HCT116 (cell line): ENCODE measurements at regions not wholly inside any gene's neighbourhood (a gene's known extent, or its start where the extent isn't known, plus 50 kb on each side); places are given as distances from the start of the nearest gene placed in this dataset.

Experiments
- ATAC-seq: fragments of 200-7000 bp; cut with Tn5 transposase; 2 replicates; pipeline ENCODE4 v1.9.1; 2020; ENCODE audit warnings: mild to moderate bottlenecking, moderate library complexity
- BruUV-seq: library from RNA; stranded (reverse); fragments of 400-500 nt; replicated peaks from 2 replicates; lab custom pipeline; 2021; lab: Mats Ljungman, UMichigan
- CTCF ChIA-PET: fragments of 300-600 bp; sonication (Branson Sonifier 250); formaldehyde crosslinking; loops from one replicate; lab custom pipeline; 2021; ENCODE audit warnings: antibody characterized with exemption; lab: Charles Lee
- POLR2A ChIA-PET: fragments of 300-600, 350-600 bp; sonication (Branson Sonifier 250); formaldehyde crosslinking; loops from one replicate; lab custom pipeline; 2021; ENCODE audit warnings: antibody characterized with exemption; lab: Charles Lee
- RAD21 ChIA-PET, 2 experiments: fragments of 300-600 bp; sonication (Branson Sonifier 250); formaldehyde crosslinking; loops; one replicate each; lab custom pipeline; 2023; ENCODE audit warnings: low total read pairs in 2 of 2; ENCODE audit not compliant: uncharacterized antibody in 2 of 2, unreplicated experiment in 2 of 2, low non-redundant PET in 1 of 2; lab: Charles Lee
- DNase-seq: peaks from one replicate; pipeline ENCODE4 v3.0.0-alpha.2; 2010; ENCODE audit warnings: low read depth, low spot score
- H2AFZ ChIP-seq: fragments of 200-600 bp; shearing (Covaris generic), sonication (generic); 2 replicates; pipeline ENCODE4 v1.6.1; 2017; ENCODE audit warnings: low read depth, mixed run types, mixed read lengths, antibody characterized with exemption, low read length; ENCODE audit not compliant: poor library complexity, severe bottlenecking
- H3K27ac ChIP-seq: 2 replicates; pipeline ENCODE4 v1.5.1; 2012; ENCODE audit warnings: low read depth, low read length
- H3K27me3 ChIP-seq: fragments of 200-600 bp; sonication (generic); 2 replicates; pipeline ENCODE4 v1.6.1; 2016; ENCODE audit warnings: mixed run types, low read length, mixed read lengths; ENCODE audit not compliant: insufficient read depth
- H3K36me3 ChIP-seq, 2 experiments: fragments of 200-500 bp in 1 of 2; fragments of 200-600 bp in 1 of 2; sonication (Bioruptor generic) in 1 of 2; sonication (generic) in 1 of 2; 2 replicates each; pipeline versions ENCODE4 v1.5.1 to v1.6.1; 2014 to 2016; ENCODE audit warnings: low read length in 2 of 2, inconsistent platforms in 1 of 2, mixed read lengths in 1 of 2, mixed run types in 1 of 2; ENCODE audit not compliant: insufficient read depth in 2 of 2, control insufficient read depth in 1 of 2
- H3K4me1 ChIP-seq, 2 experiments: fragments of 200-600 bp in 1 of 2; sonication (generic) in 1 of 2; 2 replicates each; pipeline versions ENCODE4 v1.5.1 to v1.6.1; 2012 to 2017; ENCODE audit warnings: low read length in 2 of 2, inconsistent platforms in 1 of 2, mild to moderate bottlenecking in 1 of 2, mixed read lengths in 1 of 2, mixed run types in 1 of 2, moderate library complexity in 1 of 2; ENCODE audit not compliant: insufficient read depth in 2 of 2, control insufficient read depth in 1 of 2
- H3K4me2 ChIP-seq: fragments of 200-600 bp; sonication (generic); 2 replicates; pipeline ENCODE4 v1.6.1; 2017; ENCODE audit warnings: mixed run types, low read length, mixed read lengths
- H3K4me3 ChIP-seq, 2 experiments: fragments of 200-600 bp in 1 of 2; sonication (generic) in 1 of 2; replicated peaks in 1 of 2; 2 replicates each; pipeline ENCODE4 v1.5.1; 2011 to 2016; ENCODE audit warnings: low read length in 2 of 2, control low read depth in 1 of 2, low read depth in 1 of 2, mild to moderate bottlenecking in 1 of 2, mixed read lengths in 1 of 2, mixed run types in 1 of 2
- H3K79me2 ChIP-seq: fragments of 200-600 bp; sonication (generic); 2 replicates; pipeline ENCODE4 v1.6.1; 2017; ENCODE audit warnings: mild to moderate bottlenecking, mixed run types, low read length, moderate library complexity, mixed read lengths; ENCODE audit not compliant: insufficient read depth
- H3K9ac ChIP-seq: fragments of 200-600 bp; sonication (generic); 2 replicates; pipeline ENCODE4 v1.6.1; 2016; ENCODE audit warnings: low read length, mixed read lengths
- H3K9me2 ChIP-seq: fragments of 200-600 bp; sonication (generic), shearing (Covaris generic); 2 replicates; pipeline ENCODE4 v1.6.1; 2017; ENCODE audit warnings: mixed run types, mild to moderate bottlenecking, moderate library complexity; ENCODE audit not compliant: insufficient read depth
- H3K9me3 ChIP-seq, 2 experiments: fragments of 200-500 bp in 1 of 2; fragments of 200-600 bp in 1 of 2; sonication (Bioruptor generic) in 1 of 2; sonication (generic) in 1 of 2; 2 replicates each; pipeline ENCODE4 v1.6.1; 2014 to 2017; ENCODE audit warnings: low read length in 2 of 2, mixed read lengths in 2 of 2, inconsistent platforms in 1 of 2, low read depth in 1 of 2, mild to moderate bottlenecking in 1 of 2, mixed run types in 1 of 2, moderate library complexity in 1 of 2; ENCODE audit not compliant: control insufficient read depth in 1 of 2, insufficient read depth in 1 of 2
- H4K20me1 ChIP-seq: fragments of 200-600 bp; sonication (generic), shearing (Covaris generic); 2 replicates; pipeline ENCODE4 v1.6.1; 2017; ENCODE audit warnings: mixed run types, mild to moderate bottlenecking, moderate library complexity; ENCODE audit not compliant: insufficient read depth
- SIN3A ChIP-seq: IDR thresholded peaks from 2 replicates; pipeline ENCODE4 v1.6.1; 2012; ENCODE audit warnings: low read depth
- SP1 ChIP-seq: IDR thresholded peaks from 2 replicates; pipeline ENCODE4 v1.6.1; 2012; ENCODE audit warnings: low read depth
- SRF ChIP-seq: IDR thresholded peaks from 2 replicates; pipeline ENCODE4 v1.6.1; 2012; ENCODE audit warnings: low read depth
- TCF7L2 ChIP-seq: IDR thresholded peaks from 2 replicates; pipeline ENCODE4 v1.7.0; 2011; ENCODE audit warnings: borderline replicate concordance, inconsistent platforms; ENCODE audit not compliant: insufficient read depth, insufficient read length; ENCODE audit errors: extremely low read depth
- intact Hi-C: fragments of 100-400 bp; cut with micrococcal nuclease; formaldehyde crosslinking; loops from 2 replicates; pipeline ENCODE4 v1.10.0; 2022
- TF ChIP-seq, protein P1 (sequence below): IDR thresholded peaks from 2 replicates; pipeline ENCODE4 v1.6.1; 2012; ENCODE audit warnings: low read depth
- TF ChIP-seq, protein P2 (sequence below): IDR thresholded peaks from 2 replicates; pipeline ENCODE4 v1.6.1; 2012
- TF ChIP-seq, protein P3 (sequence below): IDR thresholded peaks from 2 replicates; pipeline ENCODE4 v1.6.1; 2011; ENCODE audit warnings: mild to moderate bottlenecking, low read length, moderate library complexity; ENCODE audit not compliant: insufficient replicate concordance; ENCODE audit errors: extremely low read depth
- TF ChIP-seq, protein P4 (sequence below): IDR thresholded peaks from 2 replicates; pipeline ENCODE4 v1.6.1; 2012

DNA sequence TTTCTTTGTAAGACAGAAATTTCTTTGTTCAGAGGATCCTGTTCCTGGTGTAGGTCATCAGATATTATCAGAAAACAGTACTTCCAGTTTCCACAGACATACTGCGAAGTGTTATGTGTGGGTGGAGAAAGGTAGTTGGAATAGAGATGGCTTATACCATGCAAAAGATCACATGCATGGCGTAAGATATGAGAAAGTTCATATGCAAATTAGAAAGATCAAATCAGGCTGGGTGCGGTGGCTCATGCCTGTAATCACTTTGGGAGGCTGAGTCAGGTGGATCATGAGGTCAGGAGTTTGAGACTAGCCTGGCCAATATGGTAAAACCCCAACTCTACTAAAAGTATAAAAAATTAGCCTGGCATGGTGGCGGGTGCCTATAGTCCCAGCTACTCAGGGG, 65.2 kb upstream of the GLIS3 start:
- Histone ChIP-seq H3K36me3 (no peaks in the 10 kb centered on the region), H3K4me2 (no peak overlapping the region), H3K9me3 (no peaks in the 10 kb centered on the region), H3K9me2 (no peaks in the 10 kb centered on the region), H4K20me1 (no peaks in the 10 kb centered on the region), H3K27ac (no peak overlapping the region), H2AFZ (no peak overlapping the region), H3K4me3 (no peak overlapping the region), H3K4me1 (no peaks in the 10 kb centered on the region), H3K9ac (no peak overlapping the region), H3K27me3 (no peaks in the 10 kb centered on the region), H3K79me2 (no peaks in the 10 kb centered on the region)
- RAD21 ChIA-PET = interaction anchor here in 1 of 2 experiments (1.6 kb wide), 1 partner anchor 49 kb away, joined by 8 read pairs; no protein-coding TSS in a partner anchor
- TF ChIP-seq TCF7L2 (no peak), SRF (no peak)
- TF ChIP-seq, protein P1, sequence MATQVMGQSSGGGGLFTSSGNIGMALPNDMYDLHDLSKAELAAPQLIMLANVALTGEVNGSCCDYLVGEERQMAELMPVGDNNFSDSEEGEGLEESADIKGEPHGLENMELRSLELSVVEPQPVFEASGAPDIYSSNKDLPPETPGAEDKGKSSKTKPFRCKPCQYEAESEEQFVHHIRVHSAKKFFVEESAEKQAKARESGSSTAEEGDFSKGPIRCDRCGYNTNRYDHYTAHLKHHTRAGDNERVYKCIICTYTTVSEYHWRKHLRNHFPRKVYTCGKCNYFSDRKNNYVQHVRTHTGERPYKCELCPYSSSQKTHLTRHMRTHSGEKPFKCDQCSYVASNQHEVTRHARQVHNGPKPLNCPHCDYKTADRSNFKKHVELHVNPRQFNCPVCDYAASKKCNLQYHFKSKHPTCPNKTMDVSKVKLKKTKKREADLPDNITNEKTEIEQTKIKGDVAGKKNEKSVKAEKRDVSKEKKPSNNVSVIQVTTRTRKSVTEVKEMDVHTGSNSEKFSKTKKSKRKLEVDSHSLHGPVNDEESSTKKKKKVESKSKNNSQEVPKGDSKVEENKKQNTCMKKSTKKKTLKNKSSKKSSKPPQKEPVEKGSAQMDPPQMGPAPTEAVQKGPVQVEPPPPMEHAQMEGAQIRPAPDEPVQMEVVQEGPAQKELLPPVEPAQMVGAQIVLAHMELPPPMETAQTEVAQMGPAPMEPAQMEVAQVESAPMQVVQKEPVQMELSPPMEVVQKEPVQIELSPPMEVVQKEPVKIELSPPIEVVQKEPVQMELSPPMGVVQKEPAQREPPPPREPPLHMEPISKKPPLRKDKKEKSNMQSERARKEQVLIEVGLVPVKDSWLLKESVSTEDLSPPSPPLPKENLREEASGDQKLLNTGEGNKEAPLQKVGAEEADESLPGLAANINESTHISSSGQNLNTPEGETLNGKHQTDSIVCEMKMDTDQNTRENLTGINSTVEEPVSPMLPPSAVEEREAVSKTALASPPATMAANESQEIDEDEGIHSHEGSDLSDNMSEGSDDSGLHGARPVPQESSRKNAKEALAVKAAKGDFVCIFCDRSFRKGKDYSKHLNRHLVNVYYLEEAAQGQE = no peak
- no TSS peak for BruUV-seq
- POLR2A ChIA-PET = no interaction called here
- no peak for DNase-seq
- intact Hi-C loops = loop anchor here (2.0 to 10.0 kb wide), 4 partner anchors 26 to 1123 kb away; no protein-coding TSS in a partner anchor
- CTCF ChIA-PET = interaction anchor here (2.0 to 3.4 kb wide), 3 partner anchors 26 to 1124 kb away, joined by 8 to 62 read pairs (median 8); no protein-coding TSS in a partner anchor
- no peak for ATAC-seq

DNA sequence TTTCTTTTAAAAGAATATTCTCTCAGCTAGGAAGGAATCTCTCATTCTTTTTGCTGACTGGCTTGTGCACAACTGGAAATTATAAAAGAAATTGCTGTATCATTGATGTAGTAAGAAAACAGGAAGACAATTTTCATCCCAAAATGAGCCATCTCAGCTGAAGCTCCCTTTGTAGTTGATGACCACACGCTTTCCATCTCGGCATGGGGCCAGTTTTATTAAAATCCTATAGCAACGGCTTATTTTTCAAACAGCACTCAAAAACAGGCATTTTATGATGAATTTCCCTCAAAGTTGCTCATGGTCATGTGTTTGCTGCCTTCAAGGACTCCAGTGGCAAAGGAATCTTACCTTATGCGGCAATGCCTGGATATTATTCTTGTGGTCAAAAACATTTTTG, 62.4 kb upstream of the GLIS3 start:
- intact Hi-C loops = loop anchor here (10.0 kb wide), 2 partner anchors 287 to 897 kb away; no protein-coding TSS in a partner anchor
- Histone ChIP-seq H3K4me1 (no peaks in the 10 kb centered on the region), H3K9ac (no peak overlapping the region), H2AFZ (no peak overlapping the region), H3K9me2 (no peaks in the 10 kb centered on the region), H3K4me2 (no peak overlapping the region), H3K9me3 (no peaks in the 10 kb centered on the region), H3K4me3 (no peak overlapping the region), H3K79me2 (no peaks in the 10 kb centered on the region), H4K20me1 (no peaks in the 10 kb centered on the region), H3K27me3 (no peaks in the 10 kb centered on the region), H3K27ac (no peak overlapping the region), H3K36me3 (no peaks in the 10 kb centered on the region)
- POLR2A ChIA-PET = no interaction called here
- DNase-seq (no peak), ATAC-seq (no peak)
- BruUV-seq = no TSS peak
- RAD21 ChIA-PET = no interaction called here
- CTCF ChIA-PET = no interaction called here
- TF ChIP-seq, protein P1 = no peak
- TF ChIP-seq, protein P2, sequence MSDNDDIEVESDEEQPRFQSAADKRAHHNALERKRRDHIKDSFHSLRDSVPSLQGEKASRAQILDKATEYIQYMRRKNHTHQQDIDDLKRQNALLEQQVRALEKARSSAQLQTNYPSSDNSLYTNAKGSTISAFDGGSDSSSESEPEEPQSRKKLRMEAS = no peak
- TF ChIP-seq SIN3A = no peak
- TF ChIP-seq, protein P3, sequence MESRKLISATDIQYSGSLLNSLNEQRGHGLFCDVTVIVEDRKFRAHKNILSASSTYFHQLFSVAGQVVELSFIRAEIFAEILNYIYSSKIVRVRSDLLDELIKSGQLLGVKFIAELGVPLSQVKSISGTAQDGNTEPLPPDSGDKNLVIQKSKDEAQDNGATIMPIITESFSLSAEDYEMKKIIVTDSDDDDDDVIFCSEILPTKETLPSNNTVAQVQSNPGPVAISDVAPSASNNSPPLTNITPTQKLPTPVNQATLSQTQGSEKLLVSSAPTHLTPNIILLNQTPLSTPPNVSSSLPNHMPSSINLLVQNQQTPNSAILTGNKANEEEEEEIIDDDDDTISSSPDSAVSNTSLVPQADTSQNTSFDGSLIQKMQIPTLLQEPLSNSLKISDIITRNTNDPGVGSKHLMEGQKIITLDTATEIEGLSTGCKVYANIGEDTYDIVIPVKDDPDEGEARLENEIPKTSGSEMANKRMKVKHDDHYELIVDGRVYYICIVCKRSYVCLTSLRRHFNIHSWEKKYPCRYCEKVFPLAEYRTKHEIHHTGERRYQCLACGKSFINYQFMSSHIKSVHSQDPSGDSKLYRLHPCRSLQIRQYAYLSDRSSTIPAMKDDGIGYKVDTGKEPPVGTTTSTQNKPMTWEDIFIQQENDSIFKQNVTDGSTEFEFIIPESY = no peak
- TF ChIP-seq SP1 = no peak
- TF ChIP-seq TCF7L2 = no peak
- TF ChIP-seq, protein P4, sequence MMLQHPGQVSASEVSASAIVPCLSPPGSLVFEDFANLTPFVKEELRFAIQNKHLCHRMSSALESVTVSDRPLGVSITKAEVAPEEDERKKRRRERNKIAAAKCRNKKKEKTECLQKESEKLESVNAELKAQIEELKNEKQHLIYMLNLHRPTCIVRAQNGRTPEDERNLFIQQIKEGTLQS = no peak
